ENCODE measurements at regions not wholly inside any gene's neighbourhood (a gene's known extent, or its start where the extent isn't known, plus 50 kb on each side); places are given as distances from the start of the nearest gene placed in this dataset.

- 0 out of 2 replicates have a peak, but pooled peaks cover 7% of the 10 kb centered on the region for H3K27me3 ChIP-seq (ENCODE audit: insufficient read depth, low read length)
- no peak overlapping the region for H3K27ac ChIP-seq (ENCODE audit: low read depth, low read length)
- H3K36me3 ChIP-seq (ENCODE audit: insufficient read depth, low read length), result no peaks in the 10 kb centered on the region
Measured at GRCh38 chr16:86070484-86070883, 171.5 kb downstream of the IRF8 start.

GRCh38 chr16:86070971-86071370, 172.0 kb downstream of the IRF8 start:
- 0 out of 2 replicates have a peak, but pooled peaks cover 12% of the 10 kb centered on the region for H3K27me3 ChIP-seq (ENCODE audit: insufficient read depth, low read length)
- H3K79me2 ChIP-seq (ENCODE audit: control insufficient read depth, insufficient read depth, low read length, unreplicated experiment), result no peaks in the 10 kb centered on the region
- H3K4me1 ChIP-seq (ENCODE audit: control insufficient read depth, insufficient read depth, low read length, unreplicated experiment), result no peaks in the 10 kb centered on the region
- no peak overlapping the region for H3K27ac ChIP-seq (ENCODE audit: low read depth, low read length)
- H2AFZ ChIP-seq (ENCODE audit: low read length, unreplicated experiment), result no peak overlapping the region
- H3K4me3 ChIP-seq (ENCODE audit: low read depth, low read length), result no peak overlapping the region
- no peaks in the 10 kb centered on the region for H3K36me3 ChIP-seq (ENCODE audit: insufficient read depth, low read length)

More at GRCh38 chr16:86070484-86070883, 171.5 kb downstream of the IRF8 start:
- no peaks in the 10 kb centered on the region for H3K4me1 ChIP-seq (ENCODE audit: control insufficient read depth, insufficient read depth, low read length, unreplicated experiment)
- H2AFZ ChIP-seq (ENCODE audit: low read length, unreplicated experiment), result no peak overlapping the region
- no peaks in the 10 kb centered on the region for H3K79me2 ChIP-seq (ENCODE audit: control insufficient read depth, insufficient read depth, low read length, unreplicated experiment)
- no peak overlapping the region for H3K4me3 ChIP-seq (ENCODE audit: low read depth, low read length)

- H3K4me1 ChIP-seq (ENCODE audit: control insufficient read depth, insufficient read depth, low read length, unreplicated experiment), result no peaks in the 10 kb centered on the region
- no peak overlapping the region for H3K4me3 ChIP-seq (ENCODE audit: low read depth, low read length)
- H3K79me2 ChIP-seq (ENCODE audit: control insufficient read depth, insufficient read depth, low read length, unreplicated experiment), result no peaks in the 10 kb centered on the region
- H3K27me3 ChIP-seq (ENCODE audit: insufficient read depth, low read length), result 0 out of 2 replicates have a peak, but pooled peaks cover 13% of the 10 kb centered on the region
- H3K27ac ChIP-seq (ENCODE audit: low read depth, low read length), result no peak overlapping the region
- H3K36me3 ChIP-seq (ENCODE audit: insufficient read depth, low read length), result no peaks in the 10 kb centered on the region
- H2AFZ ChIP-seq (ENCODE audit: low read length, unreplicated experiment), result no peak overlapping the region
Measured at GRCh38 chr16:86071611-86072240, 172.8 kb downstream of the IRF8 start.

GRCh38 chr16:86072328-86073102, 173.6 kb downstream of the IRF8 start:
- Histone ChIP-seq H3K27me3 (ENCODE audit: insufficient read depth, low read length) (0 out of 2 replicates have a peak, but pooled peaks cover 13% of the 10 kb centered on the region), H3K4me1 (ENCODE audit: control insufficient read depth, insufficient read depth, low read length, unreplicated experiment) (no peaks in the 10 kb centered on the region), H2AFZ (ENCODE audit: low read length, unreplicated experiment) (no peak overlapping the region), H3K27ac (ENCODE audit: low read depth, low read length) (no peak overlapping the region), H3K36me3 (ENCODE audit: insufficient read depth, low read length) (no peaks in the 10 kb centered on the region), H3K4me3 (ENCODE audit: low read depth, low read length) (no peak overlapping the region), H3K79me2 (ENCODE audit: control insufficient read depth, insufficient read depth, low read length, unreplicated experiment) (no peaks in the 10 kb centered on the region)

- Histone ChIP-seq H2AFZ (ENCODE audit: low read length, unreplicated experiment) (no peak overlapping the region), H3K27me3 (ENCODE audit: insufficient read depth, low read length) (0 out of 2 replicates have a peak, but pooled peaks cover 13% of the 10 kb centered on the region), H3K4me1 (ENCODE audit: control insufficient read depth, insufficient read depth, low read length, unreplicated experiment) (no peaks in the 10 kb centered on the region), H3K36me3 (ENCODE audit: insufficient read depth, low read length) (no peaks in the 10 kb centered on the region), H3K27ac (ENCODE audit: low read depth, low read length) (no peak overlapping the region), H3K4me3 (ENCODE audit: low read depth, low read length) (no peak overlapping the region), H3K79me2 (ENCODE audit: control insufficient read depth, insufficient read depth, low read length, unreplicated experiment) (no peaks in the 10 kb centered on the region)
Measured at GRCh38 chr16:86073103-86073625, 174.2 kb downstream of the IRF8 start.

DNA sequence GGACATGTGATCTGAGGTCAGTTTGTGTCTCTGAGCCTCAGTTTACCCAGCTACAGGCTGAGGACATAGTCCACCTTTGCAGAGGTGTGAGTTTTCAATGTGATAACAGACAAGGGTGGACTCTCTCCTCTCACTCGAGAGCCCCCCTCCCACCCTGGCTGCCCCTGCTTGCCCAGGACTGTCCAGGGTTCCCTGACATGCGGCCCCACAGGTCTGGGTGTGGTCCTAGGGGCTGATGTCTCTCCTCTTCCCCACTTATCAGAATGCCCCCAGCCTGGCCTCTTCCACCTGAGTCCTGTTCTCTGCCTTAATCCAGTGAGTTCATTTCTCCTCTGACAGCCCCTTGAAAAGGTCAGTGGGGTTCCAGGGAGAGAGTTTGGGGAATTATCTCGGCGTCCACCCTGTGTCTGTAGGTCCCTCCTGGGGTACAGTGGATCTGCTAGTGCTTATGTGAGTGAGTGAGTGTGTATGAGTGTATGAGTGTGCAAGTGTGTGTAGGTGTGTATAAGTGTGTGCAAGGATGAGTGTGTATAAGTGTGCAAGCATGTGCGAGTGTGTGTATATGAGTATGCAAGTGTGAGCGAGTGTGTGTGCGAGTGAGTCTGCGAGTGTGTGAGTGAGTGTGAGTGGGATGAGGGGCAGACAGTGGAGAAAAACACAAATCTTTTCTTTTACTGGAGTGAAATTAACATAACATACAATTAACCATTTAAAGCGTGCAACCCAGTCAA, 175.0 kb downstream of the IRF8 start:
- H3K4me3 ChIP-seq (ENCODE audit: low read depth, low read length), result no peak overlapping the region
- no peaks in the 10 kb centered on the region for H3K36me3 ChIP-seq (ENCODE audit: insufficient read depth, low read length)
- H2AFZ ChIP-seq (ENCODE audit: low read length, unreplicated experiment), result no peak overlapping the region
- no peaks in the 10 kb centered on the region for H3K79me2 ChIP-seq (ENCODE audit: control insufficient read depth, insufficient read depth, low read length, unreplicated experiment)
- no peak overlapping the region for H3K27ac ChIP-seq (ENCODE audit: low read depth, low read length)
- H3K27me3 ChIP-seq (ENCODE audit: insufficient read depth, low read length), result 0 out of 2 replicates have a peak, but pooled peaks cover 10% of the 10 kb centered on the region
- no peaks in the 10 kb centered on the region for H3K4me1 ChIP-seq (ENCODE audit: control insufficient read depth, insufficient read depth, low read length, unreplicated experiment)

DNA sequence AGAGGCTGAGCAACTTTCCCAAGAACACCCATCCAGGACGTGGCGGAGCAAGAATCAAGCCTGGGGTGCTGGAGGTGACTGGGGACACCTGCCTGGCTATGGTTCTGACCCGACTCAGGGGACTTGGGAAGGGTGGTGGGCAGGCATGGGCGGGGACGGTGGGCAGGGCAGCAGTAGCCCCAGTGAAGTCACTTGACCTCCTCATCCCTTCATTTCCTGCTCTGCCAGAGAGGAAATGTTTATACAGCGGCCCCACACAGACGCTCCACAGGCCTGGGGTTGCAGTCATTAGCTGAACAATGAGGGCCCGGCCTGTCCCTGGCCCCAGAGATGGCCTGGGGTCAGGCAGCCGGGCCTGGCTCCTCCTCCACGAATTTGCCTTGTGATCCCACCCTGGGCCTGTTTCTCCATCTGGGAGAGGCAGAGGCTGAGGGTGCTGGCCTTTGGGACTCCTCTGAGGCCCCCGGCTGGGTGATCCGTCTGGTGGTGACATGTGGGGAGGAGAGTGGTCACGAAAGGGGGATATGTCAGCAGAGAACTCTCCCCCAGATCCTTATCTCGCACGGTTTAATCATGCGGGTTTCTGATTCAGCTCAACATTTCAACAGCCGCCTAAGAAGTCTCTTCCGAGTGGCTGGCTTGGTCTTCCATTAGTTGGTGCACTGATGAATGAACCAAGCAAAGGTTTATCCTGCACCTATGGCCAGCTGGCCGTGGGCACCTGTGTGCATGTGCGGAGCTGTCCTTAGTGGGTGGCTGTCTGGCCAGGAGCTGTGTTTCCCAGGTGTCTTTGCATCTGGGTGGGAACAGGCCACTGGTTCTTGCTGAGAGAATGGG, 175.9 kb downstream of the IRF8 start:
- no peaks in the 10 kb centered on the region for H3K36me3 ChIP-seq (ENCODE audit: insufficient read depth, low read length)

GRCh38 chr16:86075488-86075785, 176.5 kb downstream of the IRF8 start:
- H3K4me1 ChIP-seq (ENCODE audit: control insufficient read depth, insufficient read depth, low read length, unreplicated experiment), result no peaks in the 10 kb centered on the region
- no peak overlapping the region for H3K27ac ChIP-seq (ENCODE audit: low read depth, low read length)
- H3K27me3 ChIP-seq (ENCODE audit: insufficient read depth, low read length), result peaks cover 14% of the 10 kb centered on the region; the same call in 1 of the 2 replicates
- no peaks in the 10 kb centered on the region for H3K79me2 ChIP-seq (ENCODE audit: control insufficient read depth, insufficient read depth, low read length, unreplicated experiment)
- no peaks in the 10 kb centered on the region for H3K36me3 ChIP-seq (ENCODE audit: insufficient read depth, low read length)
- no peak overlapping the region for H3K4me3 ChIP-seq (ENCODE audit: low read depth, low read length)
- H2AFZ ChIP-seq (ENCODE audit: low read length, unreplicated experiment), result no peak overlapping the region

More for the DNA sequence above, 175.9 kb downstream of the IRF8 start:
- Histone ChIP-seq H2AFZ (ENCODE audit: low read length, unreplicated experiment) (no peak overlapping the region), H3K27ac (ENCODE audit: low read depth, low read length) (no peak overlapping the region), H3K4me3 (ENCODE audit: low read depth, low read length) (no peak overlapping the region), H3K79me2 (ENCODE audit: control insufficient read depth, insufficient read depth, low read length, unreplicated experiment) (no peaks in the 10 kb centered on the region), H3K4me1 (ENCODE audit: control insufficient read depth, insufficient read depth, low read length, unreplicated experiment) (no peaks in the 10 kb centered on the region), H3K27me3 (ENCODE audit: insufficient read depth, low read length) (peaks cover 10% of the 10 kb centered on the region; the same call in 1 of the 2 replicates)

GRCh38 chr16:86075839-86076440, 177.0 kb downstream of the IRF8 start:
- Histone ChIP-seq H3K27me3 (ENCODE audit: insufficient read depth, low read length) (peaks cover 14% of the 10 kb centered on the region; the same call in 1 of the 2 replicates), H3K27ac (ENCODE audit: low read depth, low read length) (no peak overlapping the region), H2AFZ (ENCODE audit: low read length, unreplicated experiment) (no peak overlapping the region)

More at GRCh38 chr16:86075839-86076440, 177.0 kb downstream of the IRF8 start:
- Histone ChIP-seq H3K36me3 (ENCODE audit: insufficient read depth, low read length) (no peaks in the 10 kb centered on the region), H3K4me3 (ENCODE audit: low read depth, low read length) (no peak overlapping the region), H3K4me1 (ENCODE audit: control insufficient read depth, insufficient read depth, low read length, unreplicated experiment) (no peaks in the 10 kb centered on the region), H3K79me2 (ENCODE audit: control insufficient read depth, insufficient read depth, low read length, unreplicated experiment) (no peaks in the 10 kb centered on the region)
